NCI-H774 (cell line): ENCODE measurements at regions not wholly inside any gene's neighbourhood (a gene's known extent, or its start where the extent isn't known, plus 50 kb on each side); places are given as distances from the start of the nearest gene placed in this dataset.

Experiments used
- DNase-seq: peaks from one replicate; lab custom pipeline; 2025; lab: John Stamatoyannopoulos, UW

- DNase-seq = no peak
These were observed 796.0 kb upstream of the CHD1 start for GRCh38 chr5:99724732-99725290.

DNA sequence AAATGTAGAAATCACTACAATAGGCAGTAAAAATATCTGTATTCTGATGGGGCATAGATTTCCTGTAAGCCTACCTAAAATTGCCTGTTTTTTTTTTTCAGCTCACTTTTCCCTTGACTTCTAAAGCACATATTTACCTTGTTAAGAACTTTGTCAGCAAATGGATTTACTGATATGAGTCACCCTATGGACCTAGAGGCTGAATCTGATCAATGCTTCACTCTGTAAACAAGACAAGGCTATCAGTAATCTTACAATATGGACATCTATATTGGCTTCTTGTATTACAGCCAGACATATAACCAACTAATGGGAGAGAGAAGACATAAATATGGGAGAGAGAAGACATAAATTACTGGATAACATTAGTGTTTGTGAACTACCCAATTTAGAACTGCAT, 792.7 kb upstream of the CHD1 start:
- DNase-seq = no peak

- no peak for DNase-seq
These were observed 787.1 kb upstream of the CHD1 start for GRCh38 chr5:99715921-99716320.

- DNase-seq = no peak
These were observed 777.4 kb upstream of the CHD1 start for GRCh38 chr5:99706160-99706559.

- no peak for DNase-seq
These were observed 773.8 kb upstream of the CHD1 start for GRCh38 chr5:99702565-99702964.

DNA sequence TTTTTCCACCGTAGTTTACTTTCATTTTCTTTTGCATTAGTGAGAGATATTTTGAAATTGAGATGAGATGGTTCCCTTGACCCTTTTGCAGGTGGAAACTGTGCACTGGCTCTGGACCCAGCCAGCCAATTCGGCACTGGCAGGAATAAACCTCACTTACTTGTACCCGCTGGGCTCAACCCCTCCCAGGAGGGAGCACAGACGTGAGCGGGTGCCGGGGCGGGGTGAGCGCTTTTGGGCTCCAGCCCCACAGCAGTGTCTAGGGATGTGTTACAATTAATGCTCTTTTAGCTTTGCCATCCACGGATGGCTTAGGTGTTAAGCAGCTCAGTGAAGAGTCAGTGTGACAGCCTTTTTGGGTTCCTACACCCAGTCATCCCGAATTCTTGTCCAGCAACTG, 766.1 kb upstream of the CHD1 start:
- DNase-seq = no peak

DNA sequence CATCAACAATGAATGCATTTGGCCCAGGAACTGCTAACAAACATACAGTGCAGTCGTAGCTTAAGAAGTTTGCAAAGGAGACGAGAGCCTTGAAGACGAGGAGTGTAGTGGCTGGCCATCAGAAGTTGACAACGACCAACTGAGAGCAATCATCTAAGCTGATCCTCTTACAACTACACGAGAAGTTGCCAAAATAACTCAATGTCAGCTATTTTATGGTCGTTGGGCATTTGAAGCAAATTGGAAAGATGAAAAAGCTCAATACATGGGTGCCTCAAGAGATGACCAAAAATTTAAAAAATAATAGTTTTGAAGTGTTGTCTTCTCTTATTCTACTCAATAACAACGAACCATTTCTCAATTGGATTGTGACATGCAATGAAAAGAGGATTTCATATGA, 757.7 kb upstream of the CHD1 start:
- DNase-seq = no peak

GRCh38 chr5:99675974-99676373, 747.2 kb upstream of the CHD1 start:
- DNase-seq = no peak

- DNase-seq = no peak
These were observed 745.3 kb upstream of the CHD1 start for GRCh38 chr5:99674101-99674500.

GRCh38 chr5:99664972-99665371, 736.2 kb upstream of the CHD1 start:
- DNase-seq = no peak

GRCh38 chr5:99651298-99651697, 722.5 kb upstream of the CHD1 start:
- no peak for DNase-seq

DNA sequence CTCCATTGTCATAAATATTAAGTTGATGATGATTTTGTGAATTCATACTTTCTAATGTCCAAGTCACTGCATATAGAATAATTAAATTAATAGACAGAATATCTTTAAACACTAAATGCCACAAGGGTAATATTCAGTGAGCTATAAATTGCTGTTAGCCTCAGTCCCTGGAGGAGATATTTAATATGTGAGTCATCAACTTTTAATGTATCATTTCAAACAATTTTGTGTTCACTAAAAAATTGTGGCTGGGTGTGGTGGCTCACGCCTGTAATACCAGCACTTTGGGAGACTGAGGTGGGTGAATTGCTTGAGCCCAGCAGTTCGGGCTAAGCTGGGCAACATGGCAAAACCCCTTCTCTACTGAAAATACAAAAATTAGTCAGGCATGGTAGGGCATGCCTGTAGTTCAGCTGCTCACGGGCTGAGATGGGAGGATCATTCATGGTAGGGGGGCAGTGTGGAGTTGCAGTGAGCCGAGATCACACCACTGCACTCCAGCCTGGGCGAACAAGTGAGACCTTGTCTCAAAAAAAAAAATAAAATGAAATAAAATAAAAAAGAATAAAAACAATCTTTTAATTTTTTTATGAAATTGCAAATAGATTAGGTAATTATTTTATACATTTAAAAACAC, 717.3 kb upstream of the CHD1 start:
- DNase-seq = no peak

- no peak for DNase-seq
These were observed 716.0 kb upstream of the CHD1 start for GRCh38 chr5:99644822-99645221.

DNA sequence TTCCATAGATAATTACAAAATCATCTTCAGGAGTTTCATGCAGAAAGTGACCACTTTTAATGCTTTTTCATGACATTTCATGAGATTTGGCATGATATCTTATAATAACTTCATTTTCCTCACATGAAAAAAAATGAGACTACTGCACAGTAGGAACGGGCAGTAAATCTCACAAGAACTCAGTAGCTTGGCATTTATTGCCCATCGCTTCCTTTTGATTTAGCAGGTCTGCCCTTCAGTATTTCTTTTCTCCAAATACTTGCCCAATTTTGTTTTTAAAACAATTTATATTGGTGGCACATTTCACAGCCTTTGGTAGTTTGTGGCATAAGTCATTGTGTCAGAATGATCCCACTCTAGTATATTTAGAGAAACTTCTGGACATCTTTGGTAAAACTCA, 711.8 kb upstream of the CHD1 start:
- DNase-seq = no peak

DNA sequence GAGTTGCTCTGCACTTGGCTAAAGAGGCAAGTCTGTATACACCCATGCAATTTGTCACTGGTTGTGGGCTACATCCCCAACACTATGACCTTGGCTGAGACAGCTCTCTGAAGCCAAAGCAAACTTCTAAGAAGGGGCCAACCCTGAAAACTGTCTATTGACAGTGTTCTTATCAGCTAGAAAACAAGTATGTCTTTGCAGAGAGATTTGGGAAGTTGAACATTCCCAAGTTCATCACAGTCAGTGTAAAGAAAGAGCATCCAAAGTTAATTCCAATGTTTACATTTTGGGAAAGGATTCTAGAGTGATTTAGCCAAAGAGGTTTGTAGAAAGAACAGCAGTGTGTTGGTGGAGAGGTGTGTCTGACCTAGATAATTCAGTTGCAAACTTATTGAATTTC, 711.1 kb upstream of the CHD1 start:
- no peak for DNase-seq

GRCh38 chr5:99636663-99637062, 707.9 kb upstream of the CHD1 start:
- no peak for DNase-seq

- no peak for DNase-seq
These were observed 693.2 kb upstream of the CHD1 start for GRCh38 chr5:99621772-99622681.

- DNase-seq = no peak
These were observed 688.5 kb upstream of the CHD1 start for GRCh38 chr5:99617335-99617734.

DNA sequence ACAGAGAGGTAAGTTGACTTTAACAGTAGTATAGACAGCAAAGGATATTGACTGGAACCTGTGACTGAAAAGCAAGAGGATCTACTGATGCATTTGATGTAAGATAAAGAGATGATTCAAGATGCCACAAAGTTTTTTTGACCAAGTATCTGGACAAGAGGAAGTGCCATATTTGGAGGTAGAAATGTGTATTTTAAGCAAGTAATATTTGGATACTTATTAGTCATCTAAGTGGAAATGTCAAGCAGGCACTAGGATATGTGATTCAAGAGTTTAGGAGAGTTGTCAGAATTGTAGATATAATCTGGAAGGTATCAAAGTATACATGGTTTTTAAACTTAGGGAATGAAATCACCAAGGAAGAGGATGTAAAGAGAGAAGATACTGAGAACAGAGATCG, 686.1 kb upstream of the CHD1 start:
- DNase-seq = no peak

DNA sequence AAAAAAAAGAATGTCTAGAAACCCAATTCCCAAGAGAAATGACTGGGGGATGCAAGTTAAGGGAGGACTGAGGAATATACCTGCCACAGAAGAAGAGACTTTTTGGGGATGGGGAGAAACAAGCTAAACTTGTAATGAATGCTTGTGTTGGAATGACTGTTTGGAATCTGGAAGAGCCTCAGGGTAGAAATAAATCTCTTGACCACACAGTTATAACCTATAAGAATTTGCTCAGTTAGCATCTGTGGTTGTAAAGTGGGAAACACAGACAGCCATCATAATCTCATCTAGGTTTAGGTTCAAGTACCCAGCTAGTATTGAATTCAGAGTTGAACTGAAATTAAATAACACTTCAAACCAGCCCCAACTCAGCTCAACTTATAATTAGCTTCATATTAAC, 678.3 kb upstream of the CHD1 start:
- no peak for DNase-seq

DNA sequence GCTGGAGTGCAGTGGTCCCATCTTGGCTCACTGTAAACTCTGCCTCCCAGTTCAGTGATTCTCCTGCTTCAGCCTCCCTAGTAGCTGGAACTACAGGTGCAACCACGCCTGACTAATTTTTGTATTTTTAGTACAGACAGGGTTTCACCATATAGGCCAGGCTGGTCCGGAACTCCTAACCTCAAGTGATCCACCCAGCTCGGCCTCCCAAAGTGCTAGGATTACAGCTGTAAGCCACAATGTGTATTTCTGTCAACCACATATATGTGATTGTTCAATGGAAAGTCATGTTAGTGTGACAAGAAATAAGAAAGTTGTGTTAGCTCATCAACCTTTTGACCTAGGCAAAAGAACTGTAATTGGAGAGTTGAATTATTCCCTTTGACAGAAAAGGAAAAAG, 677.1 kb upstream of the CHD1 start:
- no peak for DNase-seq

DNA sequence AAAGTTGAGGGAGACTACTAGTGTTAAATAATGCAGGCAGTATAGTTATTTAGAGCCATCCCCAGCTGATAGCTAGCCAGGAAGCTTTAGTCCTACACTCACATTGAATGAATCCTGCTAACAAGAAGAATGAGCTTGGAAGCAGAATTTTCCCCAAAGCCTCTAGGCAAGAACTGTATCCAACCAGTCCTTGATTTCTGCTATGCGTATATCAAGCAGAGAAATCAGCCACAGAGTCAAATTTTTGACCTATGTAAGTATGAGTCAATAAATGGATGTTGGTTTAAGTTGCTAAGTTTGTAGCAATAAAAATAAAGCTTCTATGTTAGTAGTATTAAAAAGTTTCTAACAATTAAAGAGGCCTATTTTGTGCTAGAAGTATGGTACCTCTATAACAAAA, 672.1 kb upstream of the CHD1 start:
- DNase-seq = no peak

- DNase-seq = no peak
These were observed 662.0 kb upstream of the CHD1 start for GRCh38 chr5:99590806-99591205.
